ENCODE measurements at regions not wholly inside any gene's neighbourhood (a gene's known extent, or its start where the extent isn't known, plus 50 kb on each side); places are given as distances from the start of the nearest gene placed in this dataset.

DNA sequence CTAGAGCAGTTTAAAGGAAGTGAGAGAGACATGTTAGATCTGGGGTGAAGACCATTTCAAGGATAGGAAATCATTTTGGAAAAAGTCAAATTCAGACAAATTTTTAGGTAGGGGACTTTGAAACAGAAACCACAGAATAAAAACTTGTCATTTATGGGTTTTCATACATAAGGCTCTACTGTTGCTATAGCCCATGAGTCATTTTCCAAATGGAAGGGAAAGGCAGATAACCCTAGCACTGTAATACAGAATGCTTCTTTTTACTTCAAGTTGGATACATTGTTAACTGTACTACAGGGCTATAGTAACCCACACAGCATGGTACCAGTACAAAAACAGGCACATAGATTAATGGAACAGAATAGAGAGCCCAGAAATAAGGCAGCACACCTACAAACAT lies 455.4 kb downstream of the EBF1 start:
- DNase-seq: no peak

GRCh38 chr5:158643840-158644239 lies 455.9 kb downstream of the EBF1 start:
- DNase-seq: no peak

GRCh38 chr5:158642879-158643278 lies 456.8 kb downstream of the EBF1 start:
- no peak for DNase-seq

DNA sequence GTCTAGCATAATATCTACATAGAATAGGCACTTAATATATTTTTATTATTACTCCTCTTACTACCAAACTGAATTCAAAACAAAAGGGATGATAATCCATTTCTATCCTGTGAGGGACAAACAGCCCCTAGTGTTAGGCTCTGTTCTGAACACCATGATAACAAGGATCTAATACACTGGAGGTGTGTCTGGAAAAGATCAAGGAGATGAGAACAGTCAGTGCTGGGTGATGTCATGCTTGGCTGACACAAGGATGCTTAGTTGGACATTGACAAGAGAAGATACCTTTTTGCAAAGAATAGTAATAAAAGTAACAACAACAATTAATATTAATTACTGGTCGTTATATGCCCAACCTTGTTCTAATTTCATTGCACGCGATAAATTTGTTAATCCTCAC lies 458.7 kb downstream of the EBF1 start:
- DNase-seq: no peak

DNA sequence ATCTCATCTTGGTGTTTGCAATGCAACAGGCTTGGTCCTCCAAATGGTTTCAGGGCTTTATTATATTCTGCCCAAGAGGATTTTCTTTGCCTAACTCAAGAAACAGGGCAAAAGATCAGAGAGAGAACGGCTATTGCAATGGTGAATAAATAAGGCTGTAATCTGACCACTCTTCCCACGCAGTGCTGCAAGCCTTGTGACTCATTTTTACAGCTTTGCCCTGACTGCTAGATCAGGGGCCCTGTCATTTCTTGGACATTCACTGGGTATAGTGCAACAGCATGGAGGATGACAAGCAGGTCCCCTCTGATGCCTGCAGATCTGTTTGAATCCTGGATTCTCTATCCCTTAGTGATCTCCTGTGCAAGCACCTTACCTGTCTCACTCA lies 459.1 kb downstream of the EBF1 start:
- DNase-seq: no peak

GRCh38 chr5:158639881-158640592 lies 459.7 kb downstream of the EBF1 start:
- no peak for DNase-seq

- no peak for DNase-seq
Observed at GRCh38 chr5:158638396-158638795, 461.3 kb downstream of the EBF1 start.

- DNase-seq: no peak
Observed at GRCh38 chr5:158637039-158637438, 462.7 kb downstream of the EBF1 start.

GRCh38 chr5:158635565-158635964 lies 464.2 kb downstream of the EBF1 start:
- no peak for DNase-seq

GRCh38 chr5:158634714-158635113 lies 465.0 kb downstream of the EBF1 start:
- peak; percentile 11 for DNase-seq

DNA sequence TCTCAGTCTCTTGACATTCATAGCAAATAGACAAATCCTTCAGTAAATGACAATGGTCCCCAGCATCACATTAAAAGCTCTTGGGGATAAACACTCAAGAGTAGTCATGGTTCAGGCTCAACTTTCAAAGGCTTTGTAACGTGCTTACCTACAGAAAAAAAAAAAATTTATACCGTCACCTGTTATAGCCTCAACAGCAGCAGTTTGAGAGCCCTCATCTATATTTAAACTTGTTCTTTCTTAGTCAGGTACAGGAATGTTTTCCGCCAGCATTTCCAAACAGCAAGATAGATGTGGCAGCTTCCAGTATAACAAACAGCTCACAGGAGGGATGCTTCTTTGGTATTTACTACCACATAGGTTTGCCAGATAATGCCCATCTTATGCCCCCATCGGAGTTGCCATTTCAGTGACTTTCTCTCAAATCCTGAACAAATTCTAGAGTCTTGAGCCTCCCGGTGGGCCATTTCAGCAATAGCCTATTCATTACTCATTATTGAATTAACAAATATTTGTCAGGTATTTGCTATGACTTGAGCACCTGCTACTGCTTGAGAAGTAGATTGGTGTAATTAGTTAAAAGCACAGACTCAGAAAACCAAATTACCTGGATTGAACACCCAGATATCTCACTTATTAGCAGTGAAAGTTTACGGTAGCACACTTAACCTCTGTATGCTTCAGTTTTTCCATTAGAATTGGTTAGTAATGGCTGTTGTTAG lies 470.0 kb downstream of the EBF1 start:
- no peak for DNase-seq

DNA sequence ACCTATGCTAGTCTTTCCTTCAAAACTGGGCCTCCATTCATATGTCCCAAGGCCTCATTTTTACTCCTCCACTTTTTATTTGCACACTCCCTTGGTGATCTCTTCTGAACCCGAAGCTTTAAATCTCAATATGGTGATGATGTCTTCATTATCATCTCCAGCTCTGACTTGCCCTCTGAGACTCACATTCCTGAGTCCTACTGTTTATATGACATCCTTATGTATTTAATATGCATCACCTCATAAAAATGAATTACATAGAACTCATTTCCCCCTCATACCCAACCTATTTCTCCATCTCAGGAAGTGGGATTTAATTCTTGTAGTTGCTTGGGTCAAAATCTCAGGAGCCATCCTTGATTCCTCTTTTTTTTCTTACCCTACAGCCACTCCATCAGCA lies 473.0 kb downstream of the EBF1 start:
- DNase-seq: no peak

DNA sequence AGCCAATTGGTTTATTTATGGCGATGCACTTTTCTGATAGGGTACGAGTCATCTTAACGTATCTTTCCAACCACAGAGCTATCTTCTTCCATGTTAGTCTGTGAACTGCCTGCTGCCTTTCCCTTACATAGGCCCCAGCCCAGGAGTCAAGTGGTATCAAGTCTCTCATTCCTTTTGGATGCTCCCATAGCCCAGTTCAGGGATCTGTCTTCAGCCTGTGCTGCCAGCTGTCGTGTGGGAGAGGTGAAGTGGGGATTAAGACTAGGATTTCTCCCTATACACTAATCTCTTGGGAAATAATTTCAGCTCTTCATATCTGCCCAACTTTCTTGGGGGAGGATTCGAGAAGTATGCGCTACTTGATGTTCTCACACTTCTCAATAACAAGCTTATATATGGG lies 475.7 kb downstream of the EBF1 start:
- peak; percentile 88 for DNase-seq

DNA sequence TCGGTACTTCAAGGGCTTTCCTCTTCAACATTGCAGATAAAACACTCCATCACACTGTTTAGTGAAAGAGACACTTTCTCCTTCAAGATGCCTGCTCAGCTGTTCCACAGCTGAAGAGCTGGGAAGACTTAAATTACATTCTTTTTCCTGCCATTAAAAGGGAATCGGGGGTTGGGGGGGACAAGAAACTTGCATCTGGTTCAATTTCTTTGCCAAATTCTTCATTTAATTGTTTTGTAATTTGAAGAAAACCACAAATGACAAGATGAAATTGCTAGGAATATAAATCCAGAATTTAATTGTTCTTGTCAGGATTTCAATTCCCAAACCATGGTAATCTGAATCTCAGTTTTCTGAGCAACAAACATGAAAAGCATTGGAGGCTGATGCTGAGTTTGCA lies 478.3 kb downstream of the EBF1 start:
- no peak for DNase-seq

DNA sequence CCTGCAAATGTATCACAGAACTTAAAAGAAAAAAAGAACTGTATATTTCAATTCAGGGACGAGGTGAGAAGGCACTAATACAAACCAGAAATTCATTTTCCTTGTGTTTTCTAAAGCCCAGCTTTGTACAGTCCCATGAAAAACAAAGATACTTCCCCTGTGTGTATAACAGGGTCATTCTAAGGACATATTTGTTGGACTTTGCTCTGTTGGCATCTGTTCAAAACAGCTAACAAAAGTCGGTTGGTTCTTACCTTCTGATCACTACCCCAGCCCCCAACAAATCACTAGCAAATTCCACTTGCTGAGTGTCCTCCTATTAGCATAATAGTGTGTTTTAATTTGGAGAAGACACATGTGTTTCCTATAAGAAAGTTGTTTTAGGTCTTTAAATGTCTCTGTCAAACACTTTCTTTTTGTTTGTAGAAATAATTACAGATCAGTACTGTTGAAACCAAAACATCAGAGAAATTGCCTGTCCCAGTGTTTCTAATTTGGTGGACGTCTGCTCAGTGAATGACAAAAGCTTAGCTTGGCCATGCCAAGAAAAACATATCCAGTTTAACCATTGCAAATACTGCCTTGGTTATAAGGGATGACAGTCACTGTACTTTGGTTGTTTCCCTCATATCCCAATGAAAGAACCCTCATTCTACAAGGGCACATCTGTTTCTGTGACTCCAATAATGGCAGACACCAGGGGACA lies 480.5 kb downstream of the EBF1 start:
- DNase-seq: peak; percentile 2

DNA sequence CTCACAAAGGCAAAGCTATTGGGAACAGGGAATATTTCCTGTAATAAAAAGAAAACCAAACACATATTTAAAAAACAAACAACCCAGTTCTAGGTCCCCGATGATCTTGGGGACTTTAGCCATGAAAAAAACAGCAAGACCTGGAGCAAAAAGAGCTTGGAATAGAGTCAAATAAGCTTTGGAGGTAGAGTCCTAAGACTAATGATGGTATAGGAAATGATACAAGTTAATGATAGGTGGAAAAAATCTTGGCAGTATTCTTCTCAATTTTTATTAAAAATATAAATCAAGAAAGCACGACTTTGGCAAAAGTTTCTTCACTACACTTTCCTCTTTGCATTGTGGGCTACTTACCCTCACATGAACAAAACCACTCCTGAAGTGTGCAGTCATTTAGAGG lies 481.5 kb downstream of the EBF1 start:
- DNase-seq: no peak

GRCh38 chr5:158616707-158617106 lies 483.0 kb downstream of the EBF1 start:
- DNase-seq: no peak

DNA sequence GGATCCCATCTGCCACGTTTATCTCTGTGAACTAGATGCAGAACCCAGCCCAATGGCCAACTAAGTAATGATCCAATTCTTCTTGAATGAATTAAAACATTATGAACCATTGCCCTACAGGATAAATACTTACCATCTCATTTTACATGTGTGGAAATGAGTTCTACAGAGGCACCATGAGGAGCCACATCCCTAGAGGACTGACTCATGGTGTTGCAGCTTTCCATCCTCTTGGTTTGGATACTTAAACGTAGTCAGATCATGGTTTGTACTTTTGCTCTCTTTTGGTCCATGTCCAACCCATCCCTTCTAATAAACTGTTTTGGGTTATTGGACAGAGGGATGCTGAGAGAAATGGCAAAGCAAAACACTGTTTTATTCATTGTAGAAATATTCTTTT lies 484.8 kb downstream of the EBF1 start:
- no peak for DNase-seq

DNA sequence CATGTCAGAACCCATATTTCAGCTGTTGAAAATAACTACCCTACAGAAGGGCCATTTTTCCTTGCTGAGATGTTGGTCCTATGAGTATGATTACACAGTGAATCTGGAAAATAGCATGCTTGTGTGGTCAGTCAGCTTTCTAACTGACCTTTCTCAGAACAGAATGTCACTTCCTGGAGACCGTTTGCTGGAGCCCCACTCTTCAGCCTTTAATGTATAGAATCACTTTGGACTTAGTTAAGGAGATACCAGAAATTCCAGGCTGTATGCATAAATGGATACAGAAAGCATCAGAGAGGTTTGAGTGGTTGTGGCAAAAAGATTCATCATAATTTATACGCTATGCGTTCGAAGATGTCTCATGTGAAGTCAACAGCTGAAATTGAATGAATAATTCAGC lies 488.1 kb downstream of the EBF1 start:
- no peak for DNase-seq

- DNase-seq: no peak
Observed at GRCh38 chr5:158610051-158610415, 489.7 kb downstream of the EBF1 start.

DNA sequence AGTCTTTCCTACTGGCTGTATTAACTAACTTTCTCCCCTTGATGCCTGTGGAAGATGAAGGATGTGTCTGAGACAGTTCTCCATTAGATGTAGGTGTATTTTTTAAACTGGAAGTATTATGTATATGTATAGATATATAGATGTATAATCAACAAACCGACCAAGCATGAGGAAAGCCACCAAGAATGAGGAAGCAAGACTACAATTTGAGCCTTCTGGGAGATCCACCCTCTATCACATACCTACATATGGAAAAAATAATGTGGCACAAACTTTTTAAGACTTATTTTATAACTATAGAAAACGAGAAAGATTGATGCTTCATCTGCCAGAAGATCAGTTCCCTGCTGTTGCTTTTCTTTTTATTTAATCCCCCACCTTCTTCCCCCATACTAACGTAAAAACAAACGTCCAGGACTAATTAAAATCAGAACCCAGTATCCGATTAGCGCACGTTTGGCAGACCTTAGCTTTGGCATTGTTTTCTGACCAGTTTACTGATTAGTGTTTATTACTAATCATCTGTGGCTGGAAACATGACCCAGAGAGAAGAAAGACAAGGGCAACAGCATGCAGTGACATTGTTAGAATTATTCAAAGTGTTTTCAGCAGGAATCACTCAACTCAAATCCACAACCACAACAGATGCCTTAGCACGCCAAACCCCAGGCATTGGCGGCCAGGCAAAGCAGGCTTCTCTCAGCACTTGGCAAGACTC lies 490.2 kb downstream of the EBF1 start:
- peak; percentile 52 for DNase-seq

DNA sequence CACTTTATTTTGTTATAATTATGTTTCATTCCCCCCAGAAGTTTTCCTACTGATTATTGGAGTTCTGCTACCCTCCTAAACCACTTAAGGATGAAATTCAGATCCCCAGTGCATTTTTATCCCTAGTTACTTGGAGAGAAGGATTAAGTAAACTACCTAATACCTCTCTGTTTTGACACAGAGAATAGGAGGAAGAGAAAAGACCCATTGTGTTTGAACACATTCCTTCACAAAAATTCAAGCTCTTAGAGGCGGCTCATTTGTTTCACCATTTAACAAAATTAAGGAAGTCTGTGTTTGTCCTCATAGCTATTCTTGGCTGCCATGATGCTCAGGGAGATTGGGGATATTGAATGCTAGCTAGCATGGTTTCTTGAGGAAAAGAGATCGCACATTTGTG lies 492.6 kb downstream of the EBF1 start:
- peak; percentile 4 for DNase-seq

DNA sequence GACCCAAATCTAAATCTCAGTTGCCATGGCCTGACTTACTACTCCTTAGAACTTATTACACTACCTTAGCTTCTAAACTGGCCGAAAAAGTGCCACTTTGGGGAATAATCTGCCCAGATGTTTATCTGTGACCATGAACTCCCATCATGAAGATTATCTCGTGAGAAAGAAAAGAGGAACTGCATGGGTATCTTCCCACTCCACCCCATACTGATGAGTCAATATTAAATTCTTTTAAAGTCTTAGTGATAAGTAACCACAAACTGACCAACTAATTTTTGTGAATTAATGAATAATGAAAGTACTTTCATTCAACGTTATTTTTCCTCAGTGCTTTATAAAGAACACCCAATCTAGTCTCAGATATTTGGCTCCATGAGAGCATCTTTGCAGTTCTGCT lies 493.5 kb downstream of the EBF1 start:
- DNase-seq: no peak

DNA sequence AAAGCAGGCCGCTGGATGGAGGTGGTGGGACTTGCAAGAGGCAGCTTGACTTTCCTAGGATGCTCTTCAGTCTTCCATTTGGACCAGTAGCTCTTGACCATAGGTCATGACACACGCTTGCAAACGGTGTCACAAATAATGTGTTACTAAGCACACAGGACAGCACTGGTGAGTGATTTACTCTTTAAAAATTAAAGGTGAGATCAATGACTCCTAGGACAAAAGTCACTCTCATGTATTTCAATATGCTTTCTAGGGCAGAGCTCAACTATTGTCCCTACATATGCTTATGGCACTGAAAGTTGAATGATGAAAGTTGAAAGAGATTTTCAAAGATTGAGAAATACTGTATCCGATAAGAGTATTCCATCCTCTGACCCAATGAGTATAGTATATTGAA lies 496.7 kb downstream of the EBF1 start:
- no peak for DNase-seq
